Spleen (tissue), 11 donors: ENCODE measurements at regions not wholly inside any gene's neighbourhood (a gene's known extent, or its start where the extent isn't known, plus 50 kb on each side); places are given as distances from the start of the nearest gene placed in this dataset.
"Not testable (repeated sequence)": the region's sequence is repeated elsewhere in the genome, so short reads cannot be mapped to it uniquely, and the experiment has no call there.

Experiments
- DNase-seq: peaks from one replicate; pipeline ENCODE4 v3.0.0-alpha.2; 2020
- H3K27ac ChIP-seq, 8 donors: fragments of 200-600 bp; sonication (generic) in 7 of 8; 1 replicate in 4 of 8; 2 replicates in 4 of 8; pipeline versions ENCODE4 v1.5.0 to v1.8.0; 2016 to 2021; ENCODE audit warnings: inconsistent platforms in 4 of 8, mild to moderate bottlenecking in 4 of 8, moderate library complexity in 1 of 8
- H3K27me3 ChIP-seq, 7 donors: fragments of 200-600 bp; sonication (generic) in 6 of 7; replicated peaks in 1 of 7; 1 replicate in 4 of 7; 2 replicates in 3 of 7; pipeline versions ENCODE4 v1.5.0 to v1.8.0; 2016 to 2021; ENCODE audit warnings: inconsistent platforms in 3 of 7, mild to moderate bottlenecking in 1 of 7
- H3K36me3 ChIP-seq, 6 donors: fragments of 200-600 bp; sonication (generic) in 5 of 6; 1 replicate in 4 of 6; 2 replicates in 2 of 6; pipeline versions ENCODE4 v1.5.0 to v1.8.0; 2016 to 2021; ENCODE audit warnings: inconsistent platforms in 2 of 6
- H3K4me1 ChIP-seq, 6 donors: fragments of 200-600 bp; sonication (generic) in 5 of 6; 1 replicate in 3 of 6; 2 replicates in 3 of 6; pipeline versions ENCODE4 v1.5.0 to v1.8.0; 2016 to 2021; ENCODE audit warnings: inconsistent platforms in 3 of 6
- H3K4me3 ChIP-seq, 8 donors: fragments of 200-600 bp; sonication (generic) in 7 of 8; 1 replicate in 4 of 8; 2 replicates in 4 of 8; pipeline versions ENCODE4 v1.5.0 to v1.8.0; 2016 to 2021; ENCODE audit warnings: inconsistent platforms in 4 of 8, mild to moderate bottlenecking in 4 of 8, moderate library complexity in 2 of 8
- H3K9me3 ChIP-seq, 8 donors: fragments of 200-600 bp; sonication (generic) in 7 of 8; 1 replicate in 4 of 8; 2 replicates in 4 of 8; pipeline versions ENCODE4 v1.5.0 to v1.8.0; 2016 to 2021; ENCODE audit warnings: inconsistent platforms in 4 of 8
- CTCF ChIP-seq, 11 experiments: fragments of 200-600 bp in 7 of 11; fragments of 450-650 bp in 4 of 11; sonication (generic) in 4 of 11; IDR thresholded peaks in 8 of 11; conservative IDR thresholded peaks in 3 of 11; 1 replicate in 7 of 11; 2 replicates in 4 of 11; pipeline versions ENCODE4 v1.4.0 to v1.8.0; 2016 to 2021; ENCODE audit warnings: antibody characterized with exemption in 11 of 11, inconsistent platforms in 4 of 11, mild to moderate bottlenecking in 1 of 11
- POLR2A ChIP-seq, 3 donors: fragments of 450-650 bp; IDR thresholded peaks; one replicate each; pipeline ENCODE4 v1.5.1; 2017; ENCODE audit warnings: antibody characterized with exemption in 3 of 3, mild to moderate bottlenecking in 1 of 3
- POLR2AphosphoS5 ChIP-seq, 3 donors: sonication (generic); formaldehyde crosslinking; IDR thresholded peaks; one replicate each; pipeline ENCODE4 v1.5.1; 2017; ENCODE audit warnings: antibody characterized with exemption in 3 of 3
- WGBS, 5 donors: extraction: QIAGEN DNeasy Blood & Tissue Kit in 3 of 5; methylation state at CpG; one replicate each; pipeline versions ENCODE4 v1.1.5 to v1.1.7; 2013 to 2018; 5-methylcytosine and 5-hydroxymethylcytosine counted together
- intact Hi-C: fragments of 100-400 bp; cut with DNase I; formaldehyde crosslinking; loops from one replicate; pipeline ENCODE4 v1.15.0; 2023; ENCODE audit warnings: low total_unique reads
- donor health status: healthy with polysubstance abuse.
- donor health status: DM: no; HTN: no; CAD: no; lungs with moderate emphysema.
- donor health status: DM: no; HTN: no; CAD: no.
- donor health status: Bipolar disorder and iron deficiency.
- donor health status: healthy.
- donor health status: DM: no; HTN: no; CAD: no.
- donor health status: DM: yes; HTN: yes; CAD: no.

GRCh38 chr14:49250517-49250916 lies 335.7 kb downstream of the RPS29 start:
- H3K9me3 ChIP-seq = peaks cover 0 to 11% (median 0%) of the 10 kb centered on the region in 8 donors
- intact Hi-C loops = no loop called here
- WGBS, 5 donors = 71 to 93% (median 90%) methylated on average over 6 of the region's 6 CpGs
- no peaks in the 10 kb centered on the region for H3K27me3 ChIP-seq
- H3K4me3 ChIP-seq = no peak overlapping the region
- DNase-seq = no peak
- H3K4me1 ChIP-seq = no peaks in the 10 kb centered on the region
- no peaks in the 10 kb centered on the region for H3K36me3 ChIP-seq
- no peak overlapping the region for H3K27ac ChIP-seq
- TF ChIP-seq CTCF (IDR thresholded peaks at IDR 0.05 in 8 of 11, conservative IDR thresholded peaks at IDR 0.05 in 3 of 11) = no peak
- no peak for TF ChIP-seq POLR2AphosphoS5 (IDR thresholded peaks at IDR 0.05)
- TF ChIP-seq POLR2A (IDR thresholded peaks at IDR 0.05) = no peak

GRCh38 chr14:49250109-49250508 lies 336.1 kb downstream of the RPS29 start:
- intact Hi-C loops = no loop called here
- no peak overlapping the region for H3K27ac ChIP-seq
- no peak overlapping the region for H3K4me3 ChIP-seq
- TF ChIP-seq POLR2A (IDR thresholded peaks at IDR 0.05) (no peak), POLR2AphosphoS5 (IDR thresholded peaks at IDR 0.05) (no peak), CTCF (IDR thresholded peaks at IDR 0.05 in 8 of 11, conservative IDR thresholded peaks at IDR 0.05 in 3 of 11) (no peak)
- DNase-seq = no peak
- peaks cover 0 to 11% (median 0%) of the 10 kb centered on the region in 8 donors for H3K9me3 ChIP-seq
- WGBS, 5 donors = 81 to 85% (median 84%) methylated on average over 4 of the region's 4 CpGs
- H3K27me3 ChIP-seq = no peaks in the 10 kb centered on the region
- no peaks in the 10 kb centered on the region for H3K36me3 ChIP-seq
- no peaks in the 10 kb centered on the region for H3K4me1 ChIP-seq

GRCh38 chr14:49249022-49249421 lies 337.2 kb downstream of the RPS29 start:
- Histone ChIP-seq H3K27ac (no peak overlapping the region), H3K36me3 (no peaks in the 10 kb centered on the region), H3K4me3 (no peak overlapping the region), H3K4me1 (no peaks in the 10 kb centered on the region), H3K9me3 (peaks cover 0 to 17% (median 0%) of the 10 kb centered on the region in 8 donors), H3K27me3 (peaks cover 0 to 8% (median 0%) of the 10 kb centered on the region in 7 donors)
- DNase-seq = no peak
- intact Hi-C loops = no loop called here
- no peak for TF ChIP-seq POLR2AphosphoS5 (IDR thresholded peaks at IDR 0.05)
- no peak for TF ChIP-seq CTCF (IDR thresholded peaks at IDR 0.05 in 8 of 11, conservative IDR thresholded peaks at IDR 0.05 in 3 of 11)
- TF ChIP-seq POLR2A (IDR thresholded peaks at IDR 0.05) = no peak

- H3K4me3 ChIP-seq, H3K4me1 ChIP-seq, intact Hi-C loops, H3K36me3 ChIP-seq, H3K27ac ChIP-seq, DNase-seq: not testable (repeated sequence)
- peaks cover 0 to 10% (median 0%) of the 10 kb centered on the region in 7 donors for H3K27me3 ChIP-seq
- 83 to 91% (median 87%) methylated on average over 5 of the region's 5 CpGs for WGBS, 5 donors
- peaks cover 0 to 27% (median 8%) of the 10 kb centered on the region in 8 donors for H3K9me3 ChIP-seq
These were observed 342.4 kb downstream of the RPS29 start for GRCh38 chr14:49243777-49244176.

- H3K27me3 ChIP-seq = peaks cover 0 to 10% (median 0%) of the 10 kb centered on the region in 7 donors
- H3K36me3 ChIP-seq = no peaks in the 10 kb centered on the region
- H3K9me3 ChIP-seq = peaks cover 0 to 57% (median 38%) of the 10 kb centered on the region in 8 donors
- DNase-seq = no peak
- no peaks in the 10 kb centered on the region for H3K4me1 ChIP-seq
- TF ChIP-seq POLR2A (IDR thresholded peaks at IDR 0.05) (no peak), POLR2AphosphoS5 (IDR thresholded peaks at IDR 0.05) (no peak), CTCF (IDR thresholded peaks at IDR 0.05 in 8 of 11, conservative IDR thresholded peaks at IDR 0.05 in 3 of 11) (no peak)
- 62 to 91% (median 78%) methylated on average over 3 to 4 of the region's 4 CpGs for WGBS, 5 donors
- intact Hi-C loops = no loop called here
- H3K27ac ChIP-seq = no peak overlapping the region
- no peak overlapping the region for H3K4me3 ChIP-seq
These were observed 345.8 kb downstream of the RPS29 start for GRCh38 chr14:49240383-49240782.
